ENCODE measurements at regions not wholly inside any gene's neighbourhood (a gene's known extent, or its start where the extent isn't known, plus 50 kb on each side); places are given as distances from the start of the nearest gene placed in this dataset.
"Not testable (repeated sequence)": the region's sequence is repeated elsewhere in the genome, so short reads cannot be mapped to it uniquely, and the experiment has no call there.

DNA sequence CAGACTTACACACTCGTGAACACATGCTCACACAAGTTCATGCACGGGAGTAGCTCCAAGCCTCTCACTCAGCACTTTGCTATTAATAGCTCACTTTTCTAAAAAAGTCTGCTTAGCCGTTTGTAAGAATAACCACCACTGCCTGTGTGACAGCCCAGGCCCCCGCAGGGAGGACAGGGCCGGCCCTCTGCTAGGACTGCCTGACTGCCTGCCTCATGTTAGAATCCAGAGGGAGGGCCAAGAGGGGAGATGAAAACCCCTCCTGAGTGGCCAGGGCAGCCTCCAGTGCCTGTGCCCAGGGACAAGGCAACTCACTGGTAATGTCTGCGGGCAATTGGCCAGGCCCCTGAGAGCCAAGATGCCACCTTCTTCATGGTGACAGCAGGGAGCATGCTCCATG, 152.9 kb upstream of the PLGLB2 start:
- intact Hi-C loops (cut with micrococcal nuclease); H3K36me3 ChIP-seq; H3K4me3 ChIP-seq; H3K27me3 ChIP-seq (ENCODE audit: low read depth); H3K9me3 ChIP-seq (replicated peaks): not testable (repeated sequence)
- DNase-seq = peak; percentile 30
- Histone ChIP-seq H3K4me1 (peaks cover 18% of the 10 kb centered on the region), H3K27ac (replicated peaks) (peak overlapping the region; percentile 82)

DNA sequence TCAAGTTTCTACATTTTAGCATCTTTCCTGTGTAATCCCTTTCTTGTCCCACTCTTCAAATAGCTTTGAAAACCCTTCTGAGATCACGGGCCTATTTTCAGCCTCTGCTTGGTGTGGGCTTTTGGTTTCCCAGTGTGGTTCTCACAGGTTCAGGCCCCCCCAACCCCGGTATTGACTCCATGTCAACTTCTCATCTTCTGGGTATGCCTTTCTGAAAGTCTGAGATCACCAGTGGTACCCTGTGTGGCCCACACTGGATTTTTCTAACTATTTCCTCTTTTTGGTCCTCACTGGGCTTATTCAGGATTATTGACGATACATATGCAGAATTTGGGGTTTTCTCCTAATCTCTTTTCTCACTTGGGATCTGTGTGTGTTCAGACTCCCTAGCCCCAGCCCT, 146.9 kb upstream of the PLGLB2 start:
- intact Hi-C loops (cut with micrococcal nuclease); H3K27ac ChIP-seq (replicated peaks); H3K4me1 ChIP-seq; H3K9me3 ChIP-seq (replicated peaks); H3K36me3 ChIP-seq; H3K4me3 ChIP-seq; DNase-seq; H3K27me3 ChIP-seq (ENCODE audit: low read depth): not testable (repeated sequence)

DNA sequence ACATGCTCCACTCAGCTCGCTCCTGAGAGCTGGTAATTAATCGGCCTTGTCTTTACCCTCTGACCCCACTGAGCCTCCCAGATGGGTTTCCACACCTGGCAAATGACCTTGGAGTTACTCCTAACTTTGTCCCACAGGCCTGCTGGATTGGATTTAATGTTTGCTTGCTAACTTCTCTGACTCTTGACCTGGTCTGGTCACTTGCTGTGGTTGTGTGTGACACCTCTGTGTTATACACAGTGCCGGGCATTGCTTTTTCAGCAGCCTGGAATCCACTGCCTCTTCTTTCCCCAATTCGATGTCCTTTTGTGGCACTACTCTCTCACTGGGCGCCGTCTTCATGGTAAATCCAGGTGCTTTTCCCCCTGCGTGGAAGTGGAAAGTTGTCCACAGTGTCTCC, 145.8 kb upstream of the PLGLB2 start:
- H3K27ac ChIP-seq (replicated peaks); DNase-seq; H3K4me1 ChIP-seq; H3K4me3 ChIP-seq; intact Hi-C loops (cut with micrococcal nuclease); H3K36me3 ChIP-seq; H3K9me3 ChIP-seq (replicated peaks); H3K27me3 ChIP-seq (ENCODE audit: low read depth): not testable (repeated sequence)

DNA sequence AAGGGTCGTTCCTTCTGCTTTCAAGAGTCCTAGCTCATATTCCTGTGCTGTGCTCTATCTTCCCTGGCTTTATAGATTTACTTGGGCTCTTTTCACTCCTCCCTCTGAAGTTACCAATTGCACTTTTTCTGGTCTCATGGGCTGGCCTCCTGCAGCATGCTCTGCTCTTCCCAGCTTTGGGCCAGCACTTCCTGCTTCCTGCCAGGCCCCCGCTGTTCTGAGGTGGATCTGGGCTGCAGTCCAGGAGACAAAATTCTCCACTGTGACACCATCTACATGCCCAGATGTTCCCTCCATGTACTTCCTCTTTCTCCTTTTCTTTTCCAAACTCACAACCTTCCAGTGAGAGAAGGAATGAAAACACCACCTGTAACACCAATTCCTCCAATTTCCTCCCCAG, 145.2 kb upstream of the PLGLB2 start:
- DNase-seq; intact Hi-C loops (cut with micrococcal nuclease); H3K27ac ChIP-seq (replicated peaks); H3K36me3 ChIP-seq; H3K4me1 ChIP-seq; H3K4me3 ChIP-seq; H3K9me3 ChIP-seq (replicated peaks); H3K27me3 ChIP-seq (ENCODE audit: low read depth): not testable (repeated sequence)

DNA sequence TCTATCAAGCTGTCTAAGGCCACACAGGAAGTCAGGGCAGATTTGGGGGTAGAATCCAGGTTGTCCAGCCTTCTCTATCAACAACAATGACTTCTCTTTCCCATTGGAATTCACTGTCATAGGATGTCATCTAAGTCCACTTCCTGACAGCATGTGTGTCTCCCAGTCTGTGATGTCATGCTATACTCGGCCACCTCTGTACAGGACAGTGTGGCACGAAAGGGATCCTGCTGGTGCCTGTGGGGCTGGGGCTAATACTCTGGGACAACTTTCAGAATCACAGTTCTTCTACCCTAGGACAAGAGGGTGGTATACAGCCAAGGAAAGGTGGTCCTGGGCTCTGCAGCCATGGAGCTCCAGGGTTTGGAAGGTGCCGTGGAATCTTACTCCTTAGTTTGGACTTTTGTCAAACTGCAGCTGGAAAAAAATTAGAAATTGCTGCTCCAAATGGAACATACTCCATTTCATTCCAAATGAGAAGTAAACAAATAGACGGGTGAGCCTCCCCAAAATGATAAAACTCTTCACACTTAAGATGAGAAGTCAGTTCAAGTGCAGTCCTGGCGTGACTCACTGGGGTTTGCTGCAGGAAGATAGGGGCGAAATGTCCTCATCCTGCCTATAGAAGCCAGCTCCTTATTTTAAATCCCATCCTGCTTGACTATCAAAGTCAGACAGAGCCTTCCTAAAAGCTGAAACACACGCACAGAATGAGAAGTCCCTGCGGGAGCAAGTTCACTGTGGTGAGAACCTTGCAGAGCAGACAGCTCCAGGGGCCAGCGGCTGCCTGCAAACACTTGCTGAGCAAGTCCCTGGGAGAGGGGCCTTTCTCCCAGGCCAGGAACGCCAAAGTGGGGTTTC, 144.2 kb upstream of the PLGLB2 start:
- DNase-seq; H3K4me1 ChIP-seq; H3K9me3 ChIP-seq (replicated peaks); H3K4me3 ChIP-seq; intact Hi-C loops (cut with micrococcal nuclease); H3K36me3 ChIP-seq; H3K27me3 ChIP-seq (ENCODE audit: low read depth): not testable (repeated sequence)
- peak overlapping the region; percentile 66 for H3K27ac ChIP-seq (replicated peaks)

DNA sequence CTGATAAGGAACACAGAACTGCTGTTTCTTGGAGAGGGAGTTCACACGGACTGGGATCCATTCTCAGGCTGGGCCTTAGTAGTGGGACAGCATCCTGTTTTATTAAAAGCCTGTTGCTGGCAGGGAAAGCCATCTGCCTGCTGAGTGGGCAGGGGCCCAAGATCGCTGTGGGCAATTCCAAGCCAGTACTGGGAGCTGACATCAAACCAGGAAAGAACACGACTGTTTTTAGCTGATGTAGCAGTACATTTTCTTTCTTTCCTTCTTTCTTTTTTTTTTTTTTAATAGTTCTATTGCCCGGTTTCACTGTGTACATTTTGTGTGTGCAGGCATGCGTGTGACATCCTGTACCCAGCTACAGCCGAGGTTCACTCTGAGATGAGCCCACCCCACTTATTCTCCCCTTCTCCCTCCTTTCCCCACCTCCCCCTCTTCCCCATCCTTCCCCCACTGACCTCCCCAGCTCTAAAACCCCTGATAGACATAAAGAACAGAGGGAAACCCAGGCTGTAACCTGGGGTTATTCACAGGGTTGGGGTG, 143.5 kb upstream of the PLGLB2 start:
- H3K36me3 ChIP-seq; H3K9me3 ChIP-seq (replicated peaks); H3K4me3 ChIP-seq; H3K4me1 ChIP-seq; H3K27me3 ChIP-seq (ENCODE audit: low read depth); intact Hi-C loops (cut with micrococcal nuclease): not testable (repeated sequence)
- peak; percentile 74 for DNase-seq
- H3K27ac ChIP-seq (replicated peaks) = peak overlapping the region; percentile 66

DNA sequence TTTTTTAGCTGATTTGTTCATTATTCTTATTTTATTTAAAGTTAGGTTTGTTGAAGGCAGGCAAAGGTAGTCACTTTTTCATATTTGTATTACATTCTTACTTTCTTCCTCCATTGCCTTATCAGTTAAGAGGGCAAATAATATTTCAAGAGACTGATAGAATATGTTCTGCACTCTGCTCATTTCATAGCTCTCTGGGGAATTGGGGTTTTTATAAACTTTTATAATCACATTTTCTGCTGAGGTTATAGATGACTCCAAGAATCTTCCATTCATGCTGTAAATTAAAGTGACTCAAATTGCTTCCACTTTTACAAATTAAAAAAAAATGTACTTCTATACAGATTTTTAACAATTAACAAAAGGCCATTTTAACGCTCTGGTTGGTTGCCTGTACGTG, 142.9 kb upstream of the PLGLB2 start:
- H3K27me3 ChIP-seq (ENCODE audit: low read depth); DNase-seq; H3K27ac ChIP-seq (replicated peaks); H3K4me3 ChIP-seq; H3K9me3 ChIP-seq (replicated peaks); intact Hi-C loops (cut with micrococcal nuclease); H3K36me3 ChIP-seq; H3K4me1 ChIP-seq: not testable (repeated sequence)

DNA sequence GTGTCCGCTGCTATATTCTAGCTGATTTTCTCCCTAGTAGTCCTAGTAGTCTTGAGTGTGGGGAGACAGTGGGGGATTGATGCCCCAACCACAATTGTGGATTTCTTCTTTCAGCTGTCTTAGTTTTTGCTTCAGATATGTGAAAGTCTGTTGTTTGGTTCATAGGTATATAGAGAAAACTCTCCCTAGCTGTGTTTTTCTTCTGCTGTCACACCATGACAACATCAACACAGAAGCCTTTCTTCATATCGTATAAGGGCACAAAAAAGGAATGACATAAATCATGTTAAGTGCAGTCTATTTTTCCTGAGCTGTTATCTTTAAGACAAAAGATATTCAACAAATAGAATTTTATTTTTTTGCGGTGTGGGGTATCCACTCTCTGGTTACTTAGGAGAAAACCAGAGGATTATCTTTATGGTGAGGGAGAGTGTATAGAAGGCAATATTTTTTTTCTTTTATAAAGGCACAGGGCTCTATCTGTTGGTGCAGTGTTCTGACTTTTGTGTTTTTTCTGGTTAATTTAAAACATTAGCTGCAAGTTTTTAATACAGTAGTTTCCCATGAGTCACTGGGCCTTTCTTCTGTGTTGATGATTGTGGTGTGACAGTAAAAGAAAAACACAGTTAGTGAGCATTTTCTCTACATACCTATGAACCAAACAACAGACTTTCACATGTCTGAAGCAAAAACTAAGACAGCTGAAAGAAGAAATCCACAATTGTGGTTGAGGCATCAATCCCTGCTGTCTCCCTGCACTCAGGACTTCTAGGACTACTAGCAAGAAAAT, 139.3 kb upstream of the PLGLB2 start:
- H3K27ac ChIP-seq (replicated peaks); H3K9me3 ChIP-seq (replicated peaks); intact Hi-C loops (cut with micrococcal nuclease); H3K4me1 ChIP-seq; H3K27me3 ChIP-seq (ENCODE audit: low read depth); H3K36me3 ChIP-seq; H3K4me3 ChIP-seq; DNase-seq: not testable (repeated sequence)

DNA sequence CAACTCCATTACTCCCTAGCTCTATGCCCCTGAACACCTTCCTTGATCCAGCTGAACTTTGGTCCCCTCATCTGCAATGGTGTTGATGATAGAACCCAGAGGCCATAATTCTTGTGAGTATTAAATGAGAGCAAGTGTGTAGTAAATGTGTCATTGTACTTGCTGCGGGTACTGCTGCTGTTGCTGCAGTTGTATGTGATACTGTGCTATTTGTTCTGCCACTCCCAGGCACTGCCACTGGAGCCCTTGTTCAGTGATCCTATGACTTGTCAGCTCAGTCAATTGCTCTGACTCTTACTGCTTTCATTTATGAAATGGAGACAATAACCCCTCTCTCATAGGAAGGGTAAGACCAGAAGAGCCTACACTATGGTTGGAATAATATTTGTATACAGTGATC, 136.9 kb upstream of the PLGLB2 start:
- H3K36me3 ChIP-seq; H3K27me3 ChIP-seq (ENCODE audit: low read depth); intact Hi-C loops (cut with micrococcal nuclease); H3K4me1 ChIP-seq; H3K9me3 ChIP-seq (replicated peaks); DNase-seq; H3K27ac ChIP-seq (replicated peaks); H3K4me3 ChIP-seq: not testable (repeated sequence)

DNA sequence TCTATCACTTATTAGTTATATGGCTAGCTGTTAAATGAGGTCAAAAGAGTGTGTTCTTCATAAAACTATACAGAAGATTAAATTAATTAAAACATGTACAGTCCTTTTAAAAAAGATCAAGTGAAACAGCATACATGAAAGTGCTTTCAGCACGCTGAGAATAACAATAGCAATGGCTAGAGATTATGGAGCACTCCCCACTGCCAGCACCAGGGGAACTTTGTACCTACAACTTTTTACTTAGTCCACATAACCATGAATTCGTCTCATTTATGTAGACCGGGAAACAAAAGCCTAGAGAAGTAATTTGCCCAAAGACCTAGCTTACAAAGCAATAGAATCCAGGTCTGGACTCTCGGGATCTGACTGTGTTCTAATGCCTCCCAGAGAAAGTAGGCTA, 136.5 kb upstream of the PLGLB2 start:
- H3K27ac ChIP-seq (replicated peaks); H3K9me3 ChIP-seq (replicated peaks); H3K4me3 ChIP-seq; intact Hi-C loops (cut with micrococcal nuclease); DNase-seq; H3K27me3 ChIP-seq (ENCODE audit: low read depth); H3K4me1 ChIP-seq; H3K36me3 ChIP-seq: not testable (repeated sequence)

DNA sequence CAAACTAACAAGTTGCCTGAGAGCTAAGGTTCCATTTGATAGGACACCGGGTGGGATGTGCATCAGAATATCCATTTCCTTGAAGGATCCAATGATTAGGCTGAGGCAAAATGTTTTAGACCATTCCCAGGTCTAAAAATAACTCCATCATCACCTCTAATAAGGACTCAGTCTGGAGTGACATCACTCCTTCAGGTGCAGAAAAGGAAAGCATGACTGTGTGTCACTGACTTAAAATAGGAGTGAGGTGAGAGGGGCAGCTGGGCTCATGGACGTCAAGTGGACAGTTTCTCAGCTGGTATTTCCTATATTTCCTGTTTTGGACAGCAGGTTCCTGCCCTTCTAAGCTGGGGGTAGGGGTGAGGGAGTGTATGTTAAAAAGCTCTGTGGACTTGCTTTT, 135.9 kb upstream of the PLGLB2 start:
- H3K9me3 ChIP-seq (replicated peaks); intact Hi-C loops (cut with micrococcal nuclease); H3K4me1 ChIP-seq; DNase-seq; H3K36me3 ChIP-seq; H3K27me3 ChIP-seq (ENCODE audit: low read depth); H3K4me3 ChIP-seq; H3K27ac ChIP-seq (replicated peaks): not testable (repeated sequence)

DNA sequence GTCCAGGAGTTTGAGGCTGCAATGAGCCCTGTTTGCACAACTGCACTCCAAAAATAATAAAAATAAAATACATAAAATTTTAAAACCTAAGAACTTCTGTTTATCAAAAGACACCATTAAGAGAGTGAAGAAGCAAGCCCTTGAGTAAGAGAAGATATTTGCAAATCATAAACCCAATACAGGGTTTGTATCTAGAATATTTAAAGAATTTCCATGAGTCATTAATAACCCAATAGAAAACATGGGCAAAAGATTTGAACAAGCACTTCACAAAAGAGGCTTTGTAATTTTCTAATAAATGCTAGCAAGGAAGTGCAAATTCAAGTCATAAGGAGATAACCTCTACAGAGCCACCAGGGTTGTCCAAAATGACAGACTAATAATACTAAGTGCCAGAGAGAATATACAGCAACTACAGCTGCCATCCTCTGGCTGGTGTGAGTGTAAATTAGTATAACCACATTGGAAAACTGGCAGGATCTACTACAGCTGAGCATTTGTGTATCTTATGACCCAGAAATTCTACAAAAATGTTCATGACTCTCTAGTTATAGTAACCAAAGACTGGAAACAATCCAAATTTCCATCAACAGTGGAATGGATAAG, 133.0 kb upstream of the PLGLB2 start:
- H3K27ac ChIP-seq (replicated peaks); DNase-seq; H3K27me3 ChIP-seq (ENCODE audit: low read depth); intact Hi-C loops (cut with micrococcal nuclease); H3K4me1 ChIP-seq; H3K36me3 ChIP-seq; H3K9me3 ChIP-seq (replicated peaks); H3K4me3 ChIP-seq: not testable (repeated sequence)

DNA sequence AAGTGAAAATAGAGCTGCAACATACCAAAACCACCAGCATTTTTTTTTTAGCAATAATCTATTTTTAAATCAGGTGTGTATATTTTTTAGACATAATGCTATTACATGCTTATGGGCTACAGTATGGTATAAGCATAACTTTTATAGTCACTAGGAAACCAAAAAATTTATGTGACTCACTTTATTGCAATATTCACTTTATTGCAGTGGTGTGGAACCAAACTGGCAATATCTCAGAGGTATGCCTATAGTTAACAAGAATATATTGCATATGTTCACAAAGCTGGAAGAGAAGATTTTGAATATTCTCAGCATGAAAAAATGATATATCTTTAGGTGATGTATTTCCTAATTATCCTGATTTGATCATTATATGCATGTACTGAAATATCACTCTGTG, 128.8 kb upstream of the PLGLB2 start:
- H3K36me3 ChIP-seq; H3K27ac ChIP-seq (replicated peaks); DNase-seq; intact Hi-C loops (cut with micrococcal nuclease); H3K9me3 ChIP-seq (replicated peaks); H3K27me3 ChIP-seq (ENCODE audit: low read depth); H3K4me1 ChIP-seq; H3K4me3 ChIP-seq: not testable (repeated sequence)

Data from left ventricle myocardium inferior (tissue), 1 donor.